Hepatocyte (in vitro differentiated cells): ENCODE measurements at regions not wholly inside any gene's neighbourhood (a gene's known extent, or its start where the extent isn't known, plus 50 kb on each side); places are given as distances from the start of the nearest gene placed in this dataset.

Experiments
- CTCF ChIP-seq: fragments of 200-600 bp; sonication (generic); IDR thresholded peaks from 2 replicates; pipeline ENCODE4 v1.5.1; 2016; ENCODE audit warnings: antibody characterized with exemption, mild to moderate bottlenecking; ENCODE audit not compliant: poor library complexity
- EZH2 ChIP-seq: fragments of 200-600 bp; sonication (generic); IDR thresholded peaks from 2 replicates; pipeline ENCODE4 v1.6.1; 2016; ENCODE audit warnings: antibody characterized with exemption, mild to moderate bottlenecking, borderline replicate concordance
- EZH2phosphoT487 ChIP-seq: fragments of 200-600 bp; sonication (generic); IDR thresholded peaks from one replicate; pipeline ENCODE4 v1.6.1; 2018; ENCODE audit warnings: antibody characterized with exemption, mild to moderate bottlenecking, low read depth, moderate library complexity; ENCODE audit not compliant: unreplicated experiment, severe bottlenecking

GRCh38 chr2:41267929-41268659 lies 779.7 kb upstream of the PKDCC start:
- TF ChIP-seq CTCF (no peak), EZH2 (no peak), EZH2phosphoT487 (no peak)
